CD4-positive, alpha-beta T cell treated with Interferon gamma for 1 hour (primary cell): ENCODE measurements at regions not wholly inside any gene's neighbourhood (a gene's known extent, or its start where the extent isn't known, plus 50 kb on each side); places are given as distances from the start of the nearest gene placed in this dataset.
"Not testable (repeated sequence)": the region's sequence is repeated elsewhere in the genome, so short reads cannot be mapped to it uniquely, and the experiment has no call there.

Experiments
- DNase-seq: peaks from one replicate; pipeline ENCODE4 v3.0.0-alpha.2; 2020

DNA sequence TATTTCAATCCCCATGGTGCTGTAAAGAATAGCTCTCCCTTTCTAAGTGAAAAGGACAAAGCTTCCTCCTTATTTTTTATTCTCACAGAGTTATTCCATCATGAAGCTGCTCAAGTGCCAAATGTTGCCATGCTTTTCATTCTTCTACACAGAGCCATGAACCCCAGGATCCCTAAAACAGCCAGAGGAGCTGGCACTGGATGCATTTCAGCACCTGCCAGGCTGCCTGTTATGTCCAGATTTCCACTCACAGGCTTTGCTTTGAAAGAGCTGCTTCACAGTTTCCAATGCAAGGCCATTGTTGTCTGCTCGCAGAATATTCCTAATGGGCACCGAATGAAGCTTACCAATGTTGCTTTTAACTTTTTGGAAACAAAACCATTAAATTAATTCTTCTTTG, 256.2 kb upstream of the NPSR1 start:
- DNase-seq: no peak

DNA sequence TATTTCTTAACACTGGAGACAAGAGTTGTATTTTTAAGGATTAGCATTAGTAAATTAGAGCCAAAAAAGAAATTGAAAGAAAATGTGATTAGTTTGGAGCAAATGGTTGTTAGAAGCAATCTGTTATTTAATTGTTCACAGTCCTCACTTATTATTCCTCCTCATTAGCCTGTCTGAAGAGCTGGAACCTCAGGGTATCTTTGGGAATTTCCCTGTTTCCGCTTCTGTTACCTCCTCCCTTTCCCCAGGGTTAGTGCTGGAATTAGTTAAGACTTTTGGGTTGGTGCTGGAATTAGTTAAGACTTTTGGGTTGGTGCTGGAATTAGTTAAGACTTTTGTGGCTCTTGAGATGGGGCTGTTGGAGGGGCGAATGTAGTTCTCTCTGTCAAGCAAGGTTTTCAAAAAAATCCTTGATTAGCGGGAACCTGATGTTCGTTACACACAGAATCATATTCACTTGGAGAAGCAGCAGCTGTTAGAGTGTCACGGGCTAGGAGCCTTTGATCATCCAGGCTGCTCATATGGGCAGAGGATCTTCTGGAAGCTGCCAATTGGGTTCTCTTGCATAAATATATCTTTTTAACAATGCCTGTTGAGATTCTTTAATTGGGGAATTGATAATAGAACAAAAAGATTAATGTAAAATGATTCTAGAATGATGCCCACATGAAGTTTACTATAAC, 251.0 kb upstream of the NPSR1 start:
- no peak for DNase-seq

DNA sequence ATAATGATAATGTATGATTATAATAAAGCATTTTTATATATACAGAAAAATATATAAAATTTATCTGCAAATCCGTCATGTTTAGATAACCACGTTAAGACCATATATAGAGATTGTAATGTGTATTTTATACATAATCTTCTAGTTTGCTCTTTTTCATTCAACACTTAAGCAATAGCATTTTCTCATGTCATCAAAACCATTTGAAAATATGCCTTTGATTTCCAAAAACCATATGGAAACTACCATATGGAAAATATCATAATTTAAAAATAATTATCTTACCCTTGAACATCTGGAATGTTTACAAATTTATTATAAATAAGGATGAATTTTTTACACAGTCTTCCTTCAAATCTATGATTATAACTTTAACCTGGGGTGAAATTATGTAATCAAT, 250.4 kb upstream of the NPSR1 start:
- no peak for DNase-seq

DNA sequence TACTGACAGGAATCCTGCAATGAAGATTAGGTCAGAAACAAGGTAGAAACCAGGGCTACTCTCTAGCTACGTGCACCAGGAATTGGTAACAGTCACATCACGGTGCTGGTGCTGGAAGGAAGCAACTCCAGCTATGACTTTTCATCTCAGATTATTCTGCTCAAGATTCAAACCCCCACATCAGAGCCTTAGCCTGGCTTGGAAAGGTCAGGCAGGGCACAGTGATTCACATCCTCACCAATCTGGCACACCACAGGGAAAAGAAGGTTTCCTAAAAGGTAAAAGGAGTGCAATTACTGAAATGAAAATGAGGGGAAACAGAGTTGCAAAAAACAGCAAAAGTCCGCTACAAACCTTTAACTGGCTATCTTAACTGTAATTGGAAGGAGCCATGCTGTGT, 240.2 kb upstream of the NPSR1 start:
- DNase-seq: no peak

GRCh38 chr7:34421526-34421925, 236.5 kb upstream of the NPSR1 start:
- no peak for DNase-seq

GRCh38 chr7:34425194-34425593, 232.8 kb upstream of the NPSR1 start:
- no peak for DNase-seq

DNA sequence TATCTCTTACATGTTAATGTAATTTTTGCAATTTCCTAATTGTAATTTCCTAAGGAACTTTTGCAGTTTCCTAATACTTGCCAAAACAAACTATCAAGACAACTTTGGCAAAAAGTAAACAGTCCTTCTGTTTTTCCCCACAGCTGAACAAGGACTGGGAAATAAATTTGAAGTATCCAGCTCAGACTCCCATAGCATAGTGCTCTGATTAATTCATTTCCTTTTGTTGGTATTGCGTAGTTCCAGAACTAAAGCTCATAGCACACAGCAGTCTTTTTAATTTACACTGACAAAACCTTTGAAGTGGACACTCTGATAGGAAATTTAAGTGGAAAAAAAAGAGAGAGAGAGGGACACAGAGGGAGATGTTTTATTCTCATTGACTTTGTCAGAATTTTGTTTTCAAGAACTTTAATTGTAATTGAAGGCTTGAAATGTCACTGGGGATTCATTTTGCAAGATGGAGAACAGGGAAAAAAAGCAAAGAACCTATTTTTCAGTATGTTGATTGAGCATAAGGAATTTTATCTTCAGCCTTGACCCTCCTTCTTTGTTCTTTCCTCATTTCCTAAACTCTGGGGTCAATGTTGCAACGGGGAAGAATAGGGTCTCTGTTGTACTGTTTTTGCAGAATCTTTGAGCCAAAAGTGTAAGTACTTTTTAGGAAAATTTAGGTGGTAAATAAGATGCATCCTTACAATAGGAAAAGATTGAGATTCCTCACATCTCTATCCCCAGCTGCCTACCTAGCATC, 232.2 kb upstream of the NPSR1 start:
- no peak for DNase-seq

DNA sequence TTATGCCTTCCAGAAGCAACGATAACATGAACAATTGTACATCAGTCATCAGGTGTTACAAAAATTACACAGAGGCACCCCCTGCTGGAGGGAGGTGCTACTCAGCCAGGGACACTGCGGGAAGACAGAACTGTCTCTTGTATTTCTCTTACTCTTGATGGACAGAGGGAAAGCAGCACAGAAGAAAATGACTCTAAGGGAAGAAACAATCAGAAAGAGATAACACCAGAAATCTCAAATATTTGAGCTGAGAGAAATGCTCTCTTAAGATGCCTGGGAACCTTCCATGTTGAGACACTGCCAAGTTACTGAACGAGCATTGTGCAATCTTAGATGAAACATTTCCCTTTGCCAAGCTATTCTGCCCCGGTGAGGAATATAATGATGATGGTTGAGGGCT, 227.6 kb upstream of the NPSR1 start:
- DNase-seq: no peak

GRCh38 chr7:34438436-34438835, 219.6 kb upstream of the NPSR1 start:
- DNase-seq: no peak

DNA sequence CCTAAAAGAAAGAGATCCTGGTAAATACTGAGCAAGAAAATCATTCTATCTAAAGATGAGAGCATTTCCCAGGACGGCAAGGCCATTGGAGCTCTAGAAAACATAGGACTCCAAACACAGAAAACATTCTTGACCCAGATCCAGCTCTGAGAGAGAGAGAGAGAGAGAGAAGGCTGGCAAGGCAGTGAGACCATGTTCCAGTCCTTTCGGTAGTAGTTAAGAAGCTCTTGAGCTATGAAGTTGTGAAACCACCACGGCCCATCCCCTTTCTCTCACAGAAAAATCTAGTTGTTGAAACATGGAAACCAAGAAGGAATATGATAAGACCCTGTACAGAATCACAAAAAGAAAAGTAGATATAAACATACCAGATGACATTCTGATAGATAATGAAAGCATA, 212.4 kb upstream of the NPSR1 start:
- no peak for DNase-seq

DNA sequence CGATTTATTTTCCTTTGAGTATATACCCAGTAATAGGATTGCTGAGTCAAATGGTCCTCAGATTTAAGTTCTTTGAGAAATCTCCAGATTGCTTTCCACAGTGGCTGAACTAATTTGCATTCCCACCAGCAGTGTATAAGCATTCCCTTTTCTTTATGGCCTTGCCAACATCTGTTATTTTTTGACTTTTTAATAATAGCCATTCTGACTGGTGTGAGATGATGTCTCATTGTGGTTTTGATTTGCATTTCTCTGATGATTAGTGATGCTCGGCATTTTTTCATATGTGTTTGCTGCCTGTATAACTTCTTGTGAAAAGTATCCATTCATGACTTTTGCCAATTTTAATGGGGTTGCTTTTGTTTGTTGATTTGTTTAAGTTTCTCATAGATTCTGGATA, 209.5 kb upstream of the NPSR1 start:
- DNase-seq: not testable (repeated sequence)

DNA sequence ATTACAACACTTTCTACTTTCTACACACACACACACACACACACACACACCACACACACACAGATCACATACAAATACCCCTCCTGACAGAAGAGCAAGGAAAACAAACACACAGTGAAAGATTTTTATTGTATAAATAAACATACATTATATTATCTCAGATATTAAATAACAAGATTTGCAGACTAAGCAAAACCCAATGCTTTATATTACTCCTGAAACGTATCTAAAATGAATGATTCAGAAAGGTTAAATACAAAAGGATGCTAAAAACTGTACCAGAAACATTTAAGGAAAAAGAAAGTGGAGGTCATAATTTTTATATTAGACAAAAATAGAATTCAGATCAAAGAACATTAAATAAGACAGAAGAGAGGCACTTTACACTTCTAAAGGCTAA, 208.3 kb upstream of the NPSR1 start:
- DNase-seq: no peak

GRCh38 chr7:34451183-34451582, 206.8 kb upstream of the NPSR1 start:
- DNase-seq: no peak

DNA sequence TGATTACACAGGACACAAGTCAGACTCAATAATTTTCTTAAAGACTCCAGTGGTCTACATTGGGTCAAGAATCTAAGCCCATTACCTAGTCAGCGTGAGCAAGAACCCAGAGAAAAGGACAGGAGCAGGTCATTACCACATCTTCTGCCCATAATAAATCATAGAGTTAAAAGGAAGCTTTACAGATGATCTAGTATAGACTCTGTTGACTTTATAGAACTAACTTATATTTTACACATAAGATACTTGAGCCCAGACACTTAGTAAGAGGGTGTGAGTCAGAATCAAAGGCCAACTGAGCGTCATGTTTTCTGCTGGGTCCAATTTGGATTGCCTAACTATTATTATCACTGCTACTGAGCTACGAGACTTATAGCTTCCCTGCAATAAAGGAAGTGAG, 206.1 kb upstream of the NPSR1 start:
- no peak for DNase-seq

GRCh38 chr7:34452363-34452762, 205.7 kb upstream of the NPSR1 start:
- no peak for DNase-seq

- no peak for DNase-seq
These were observed 204.9 kb upstream of the NPSR1 start for GRCh38 chr7:34453150-34453549.

- no peak for DNase-seq
These were observed 203.6 kb upstream of the NPSR1 start for GRCh38 chr7:34454381-34454780.

- no peak for DNase-seq
These were observed 200.7 kb upstream of the NPSR1 start for GRCh38 chr7:34457329-34457728.

DNA sequence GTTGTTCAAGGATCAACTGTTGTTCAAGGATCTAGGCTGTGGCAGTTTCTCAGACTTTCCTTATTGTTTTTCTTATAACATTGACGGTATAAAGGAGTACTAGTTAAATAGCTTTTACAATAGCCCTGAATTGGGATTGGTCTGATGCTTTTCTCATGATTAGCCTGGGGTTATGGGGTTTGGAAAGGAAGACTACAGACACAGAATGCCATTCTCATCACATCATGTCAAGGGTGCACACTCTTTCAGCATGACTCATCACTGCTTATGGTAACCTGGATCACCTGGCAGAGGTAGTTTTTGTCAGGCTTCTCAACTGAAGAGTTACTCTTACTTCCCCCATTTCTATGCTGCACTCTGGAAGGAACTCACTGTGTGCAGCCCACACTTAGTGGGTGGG, 194.2 kb upstream of the NPSR1 start:
- no peak for DNase-seq

- DNase-seq: no peak
These were observed 186.2 kb upstream of the NPSR1 start for GRCh38 chr7:34471844-34472243.

DNA sequence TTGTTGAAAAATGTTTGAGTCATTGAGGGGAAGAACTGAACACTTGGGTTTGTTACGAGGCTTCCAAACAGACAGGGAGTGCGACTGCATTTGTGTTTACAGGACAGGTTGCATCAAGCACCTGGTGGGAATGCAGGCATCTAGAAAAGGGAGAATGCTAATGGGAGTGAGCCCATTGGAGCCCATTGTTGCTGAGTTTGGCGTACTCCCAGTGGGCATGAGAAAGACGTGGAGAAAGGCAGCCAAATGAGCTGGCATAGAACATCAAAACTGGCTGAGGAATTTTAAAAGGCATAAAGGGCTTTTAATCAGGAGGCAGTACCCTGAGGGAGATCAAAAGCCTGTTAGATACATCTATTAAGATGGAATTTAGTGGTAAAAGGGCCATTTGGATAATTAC, 171.6 kb upstream of the NPSR1 start:
- DNase-seq: no peak

DNA sequence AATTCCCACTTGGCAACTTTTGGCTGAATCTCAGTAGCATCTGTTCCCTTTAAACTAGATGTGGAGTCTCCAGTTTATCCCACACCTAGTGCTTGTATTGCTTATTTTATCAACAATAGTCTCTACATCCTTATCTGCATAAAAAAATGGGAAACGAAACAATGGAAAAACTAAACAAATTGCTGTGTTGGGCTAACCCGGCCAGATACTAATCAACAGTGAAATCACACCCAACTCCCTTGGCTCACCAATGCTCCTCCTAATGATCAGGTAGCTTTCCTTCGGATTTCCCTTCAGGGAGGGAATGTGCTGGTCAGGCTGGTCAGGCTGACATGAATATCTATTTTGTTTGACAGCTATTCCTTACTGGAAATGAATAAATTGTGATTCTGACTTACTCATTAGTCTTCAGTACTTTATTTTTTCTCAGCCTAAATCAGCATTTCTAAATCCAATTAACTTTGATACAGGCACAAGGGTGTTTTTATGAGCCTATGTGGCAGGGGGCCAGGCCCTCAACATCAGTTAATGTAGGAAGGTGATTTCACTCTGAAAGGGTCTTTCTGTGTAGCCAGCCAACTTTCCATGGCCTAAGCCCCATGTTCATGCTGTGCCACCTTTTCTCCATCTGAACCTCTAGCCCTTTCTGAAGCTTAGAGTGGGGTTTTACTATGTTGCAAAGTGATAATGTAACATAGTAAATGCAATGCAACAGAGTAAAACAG, 170.5 kb upstream of the NPSR1 start:
- DNase-seq: no peak

DNA sequence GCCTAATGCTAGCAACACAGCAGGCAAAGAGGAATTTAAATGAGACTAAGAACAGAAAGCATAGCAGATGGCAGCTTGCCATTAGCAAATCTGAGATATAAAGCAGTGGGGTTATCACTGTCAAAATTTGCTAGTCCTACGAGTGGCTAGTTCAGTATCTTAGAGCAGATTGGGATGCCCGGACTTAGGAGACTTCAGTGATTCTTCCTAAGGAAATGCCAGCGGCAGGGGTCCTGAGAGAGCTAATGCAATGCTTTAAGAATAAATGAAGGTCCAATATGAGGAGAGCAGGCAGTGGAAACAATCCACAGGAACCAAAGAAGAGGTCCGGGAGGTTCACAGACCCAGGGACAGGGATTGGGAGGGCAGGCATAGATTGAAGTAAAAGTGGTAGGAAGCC, 169.3 kb upstream of the NPSR1 start:
- DNase-seq: no peak

DNA sequence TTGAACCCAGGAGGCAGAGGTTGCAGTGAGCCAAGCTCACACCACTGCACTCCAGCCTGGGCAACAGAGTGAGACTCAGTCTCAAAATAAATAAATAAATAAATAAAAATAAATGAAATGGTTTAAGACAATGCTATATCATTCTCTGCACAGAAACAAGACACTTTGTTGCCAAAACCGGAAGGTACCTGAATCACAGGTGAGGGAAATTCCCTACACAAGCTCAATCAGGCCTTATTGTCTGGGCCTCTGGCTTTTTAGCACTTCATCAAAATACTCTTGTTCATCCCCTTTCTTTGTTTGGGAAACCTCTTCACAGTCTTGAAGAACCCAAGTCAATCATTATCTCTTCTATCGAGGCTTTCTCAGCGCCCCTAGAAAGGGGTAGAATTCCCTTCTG, 166.1 kb upstream of the NPSR1 start:
- DNase-seq: no peak
